ENCODE measurements at regions not wholly inside any gene's neighbourhood (a gene's known extent, or its start where the extent isn't known, plus 50 kb on each side); places are given as distances from the start of the nearest gene placed in this dataset.
"Not testable (repeated sequence)": the region's sequence is repeated elsewhere in the genome, so short reads cannot be mapped to it uniquely, and the experiment has no call there.

- Histone ChIP-seq H4K91ac (ENCODE audit: low read length) (no peak overlapping the region), H3K79me1 (replicated peaks; ENCODE audit: low read length, poor library complexity, severe bottlenecking) (no peaks in the 10 kb centered on the region), H3K27me3 (ENCODE audit: control insufficient read depth in 1 of 2, insufficient read depth in 1 of 2, low read length in 2 of 2) (no peaks in the 10 kb centered on the region), H3K27ac (ENCODE audit: low read length, poor library complexity, severe bottlenecking) (no peak overlapping the region), H3K4me3 (ENCODE audit: insufficient read depth in 1 of 2, low read depth in 1 of 2, low read length in 2 of 2) (no peak overlapping the region), H2BK15ac (ENCODE audit: low read depth, poor library complexity, severe bottlenecking) (no peak overlapping the region), H3K14ac (ENCODE audit: low read length in 2 of 2) (no peak overlapping the region), H3K4me2 (ENCODE audit: low read length, poor library complexity, severe bottlenecking) (no peak overlapping the region), H3K18ac (ENCODE audit: low read depth in 1 of 2, low read length in 2 of 2) (no peak overlapping the region), H3K9ac (ENCODE audit: low read length) (no peak overlapping the region), H2AFZ (ENCODE audit: low read depth, low read length) (no peak overlapping the region), H3K36me3 (ENCODE audit: control insufficient read depth in 1 of 2, insufficient read depth in 2 of 2, low read depth in 1 of 2, low read length in 2 of 2) (no peaks in the 10 kb centered on the region), H3K4ac (ENCODE audit: low read depth in 1 of 2, low read length in 2 of 2) (no peak overlapping the region), H3K9me3 (ENCODE audit: control insufficient read depth, low read length) (no peaks in the 10 kb centered on the region), H2BK5ac (ENCODE audit: low read depth, low read length, poor library complexity, severe bottlenecking) (no peak overlapping the region), H3K4me1 (ENCODE audit: control insufficient read depth, insufficient read depth, low read depth, low read length) (no peaks in the 10 kb centered on the region), H3K23ac (ENCODE audit: low read length in 2 of 2) (no peak overlapping the region), H2BK120ac (ENCODE audit: low read depth, low read length) (no peak overlapping the region), H2BK12ac (ENCODE audit: low read length in 2 of 2) (no peak overlapping the region), H4K8ac (ENCODE audit: low read length) (no peak overlapping the region), H2AK5ac (ENCODE audit: low read length, severe bottlenecking) (no peak overlapping the region)
- no peak for DNase-seq
- WGBS, result 96% methylated on average over 2 of the region's 2 CpGs
These were observed 284.9 kb upstream of the TBX18 start for GRCh38 chr6:85049282-85049681.

- H3K18ac ChIP-seq (ENCODE audit: low read depth in 1 of 2, low read length in 2 of 2), result no peak overlapping the region
- no peaks in the 10 kb centered on the region for H3K79me1 ChIP-seq (replicated peaks; ENCODE audit: low read length, poor library complexity, severe bottlenecking)
- H3K23ac ChIP-seq (ENCODE audit: low read length in 2 of 2), result no peak overlapping the region
- H3K4me1 ChIP-seq (ENCODE audit: control insufficient read depth, insufficient read depth, low read depth, low read length), result no peaks in the 10 kb centered on the region
- DNase-seq, result no peak
- no peak overlapping the region for H3K4me3 ChIP-seq (ENCODE audit: insufficient read depth in 1 of 2, low read depth in 1 of 2, low read length in 2 of 2)
- H3K4ac ChIP-seq (ENCODE audit: low read depth in 1 of 2, low read length in 2 of 2), result no peak overlapping the region
- H3K9me3 ChIP-seq (ENCODE audit: control insufficient read depth, low read length), result no peaks in the 10 kb centered on the region
- no peak overlapping the region for H3K14ac ChIP-seq (ENCODE audit: low read length in 2 of 2)
- H2BK12ac ChIP-seq (ENCODE audit: low read length in 2 of 2), result no peak overlapping the region
- H3K4me2 ChIP-seq (ENCODE audit: low read length, poor library complexity, severe bottlenecking), result no peak overlapping the region
- H2BK15ac ChIP-seq (ENCODE audit: low read depth, poor library complexity, severe bottlenecking), result no peak overlapping the region
- H2BK120ac ChIP-seq (ENCODE audit: low read depth, low read length), result no peak overlapping the region
- no peak overlapping the region for H3K9ac ChIP-seq (ENCODE audit: low read length)
- no peak overlapping the region for H2AK5ac ChIP-seq (ENCODE audit: low read length, severe bottlenecking)
- WGBS, result 64% methylated on average over 2 of the region's 2 CpGs
- no peaks in the 10 kb centered on the region for H3K27me3 ChIP-seq (ENCODE audit: control insufficient read depth in 1 of 2, insufficient read depth in 1 of 2, low read length in 2 of 2)
- H3K36me3 ChIP-seq (ENCODE audit: control insufficient read depth in 1 of 2, insufficient read depth in 2 of 2, low read depth in 1 of 2, low read length in 2 of 2), result no peaks in the 10 kb centered on the region
- no peak overlapping the region for H2AFZ ChIP-seq (ENCODE audit: low read depth, low read length)
- H4K8ac ChIP-seq (ENCODE audit: low read length), result no peak overlapping the region
- H3K27ac ChIP-seq (ENCODE audit: low read length, poor library complexity, severe bottlenecking), result no peak overlapping the region
- H2BK5ac ChIP-seq (ENCODE audit: low read depth, low read length, poor library complexity, severe bottlenecking), result no peak overlapping the region
- no peak overlapping the region for H4K91ac ChIP-seq (ENCODE audit: low read length)
These were observed 283.4 kb upstream of the TBX18 start for GRCh38 chr6:85047818-85048217.

GRCh38 chr6:85045767-85046166, 281.4 kb upstream of the TBX18 start:
- not testable (repeated sequence) for H3K79me1 ChIP-seq (replicated peaks; ENCODE audit: low read length, poor library complexity, severe bottlenecking); H3K18ac ChIP-seq (ENCODE audit: low read depth in 1 of 2, low read length in 2 of 2); H2AK5ac ChIP-seq (ENCODE audit: low read length, severe bottlenecking); H2BK5ac ChIP-seq (ENCODE audit: low read depth, low read length, poor library complexity, severe bottlenecking); H3K36me3 ChIP-seq (ENCODE audit: control insufficient read depth in 1 of 2, insufficient read depth in 2 of 2, low read depth in 1 of 2, low read length in 2 of 2); H3K27ac ChIP-seq (ENCODE audit: low read length, poor library complexity, severe bottlenecking); H2BK15ac ChIP-seq (ENCODE audit: low read depth, poor library complexity, severe bottlenecking); H3K4me1 ChIP-seq (ENCODE audit: control insufficient read depth, insufficient read depth, low read depth, low read length); H4K91ac ChIP-seq (ENCODE audit: low read length); H3K27me3 ChIP-seq (ENCODE audit: control insufficient read depth in 1 of 2, insufficient read depth in 1 of 2, low read length in 2 of 2); H2BK120ac ChIP-seq (ENCODE audit: low read depth, low read length); H3K9me3 ChIP-seq (ENCODE audit: control insufficient read depth, low read length); H3K9ac ChIP-seq (ENCODE audit: low read length); H3K4me2 ChIP-seq (ENCODE audit: low read length, poor library complexity, severe bottlenecking); H3K4ac ChIP-seq (ENCODE audit: low read depth in 1 of 2, low read length in 2 of 2); H3K23ac ChIP-seq (ENCODE audit: low read length in 2 of 2); DNase-seq; H3K4me3 ChIP-seq (ENCODE audit: insufficient read depth in 1 of 2, low read depth in 1 of 2, low read length in 2 of 2); H2AFZ ChIP-seq (ENCODE audit: low read depth, low read length); H4K8ac ChIP-seq (ENCODE audit: low read length); H3K14ac ChIP-seq (ENCODE audit: low read length in 2 of 2); H2BK12ac ChIP-seq (ENCODE audit: low read length in 2 of 2)
- no CpG with 5 or more reads among the region's 1 CpG for WGBS

GRCh38 chr6:85044361-85044760, 280.0 kb upstream of the TBX18 start:
- no peak overlapping the region for H2AK5ac ChIP-seq (ENCODE audit: low read length, severe bottlenecking)
- no peak overlapping the region for H3K14ac ChIP-seq (ENCODE audit: low read length in 2 of 2)
- H3K79me1 ChIP-seq (replicated peaks; ENCODE audit: low read length, poor library complexity, severe bottlenecking), result no peaks in the 10 kb centered on the region
- no peak overlapping the region for H2BK120ac ChIP-seq (ENCODE audit: low read depth, low read length)
- H3K36me3 ChIP-seq (ENCODE audit: control insufficient read depth in 1 of 2, insufficient read depth in 2 of 2, low read depth in 1 of 2, low read length in 2 of 2), result no peaks in the 10 kb centered on the region
- H3K23ac ChIP-seq (ENCODE audit: low read length in 2 of 2), result no peak overlapping the region
- 83% methylated on average over 1 of the region's 2 CpGs for WGBS
- H4K8ac ChIP-seq (ENCODE audit: low read length), result no peak overlapping the region
- peak overlapping the region; percentile 33 for H3K9ac ChIP-seq (ENCODE audit: low read length)
- DNase-seq, result no peak
- H2BK12ac ChIP-seq (ENCODE audit: low read length in 2 of 2), result no peak overlapping the region
- no peak overlapping the region for H3K4me2 ChIP-seq (ENCODE audit: low read length, poor library complexity, severe bottlenecking)
- H3K4ac ChIP-seq (ENCODE audit: low read depth in 1 of 2, low read length in 2 of 2), result no peak overlapping the region
- H3K4me1 ChIP-seq (ENCODE audit: control insufficient read depth, insufficient read depth, low read depth, low read length), result no peaks in the 10 kb centered on the region
- no peak overlapping the region for H2BK5ac ChIP-seq (ENCODE audit: low read depth, low read length, poor library complexity, severe bottlenecking)
- H4K91ac ChIP-seq (ENCODE audit: low read length), result no peak overlapping the region
- no peaks in the 10 kb centered on the region for H3K9me3 ChIP-seq (ENCODE audit: control insufficient read depth, low read length)
- no peak overlapping the region for H2AFZ ChIP-seq (ENCODE audit: low read depth, low read length)
- H2BK15ac ChIP-seq (ENCODE audit: low read depth, poor library complexity, severe bottlenecking), result no peak overlapping the region
- no peak overlapping the region for H3K4me3 ChIP-seq (ENCODE audit: insufficient read depth in 1 of 2, low read depth in 1 of 2, low read length in 2 of 2)
- no peak overlapping the region for H3K18ac ChIP-seq (ENCODE audit: low read depth in 1 of 2, low read length in 2 of 2)
- no peak overlapping the region for H3K27ac ChIP-seq (ENCODE audit: low read length, poor library complexity, severe bottlenecking)
- H3K27me3 ChIP-seq (ENCODE audit: control insufficient read depth in 1 of 2, insufficient read depth in 1 of 2, low read length in 2 of 2), result no peaks in the 10 kb centered on the region

All from mesenchymal stem cell (in vitro differentiated cells and primary cell).